Cardiac muscle cell (in vitro differentiated cells and primary cell): ENCODE measurements at regions not wholly inside any gene's neighbourhood (a gene's known extent, or its start where the extent isn't known, plus 50 kb on each side); places are given as distances from the start of the nearest gene placed in this dataset.

Experiments used
- DNase-seq, 2 donors: peaks; one replicate each; pipeline versions ENCODE4 v3.0.0 to v3.0.0-alpha.2; 2010 to 2017; ENCODE audit warnings: low read depth in 1 of 2, low spot score in 1 of 2
- H3K27ac ChIP-seq: fragments of 200-600 bp; sonication (generic); 2 replicates; pipeline ENCODE4 v1.5.1; 2016
- H3K27me3 ChIP-seq: fragments of 200-600 bp; sonication (generic); 2 replicates; pipeline ENCODE4 v1.6.0; 2016; ENCODE audit warnings: control low read depth
- H3K36me3 ChIP-seq: fragments of 200-600 bp; sonication (generic); 2 replicates; pipeline ENCODE4 v1.5.1; 2016; ENCODE audit warnings: control low read depth
- H3K4me1 ChIP-seq: fragments of 200-600 bp; sonication (generic); 2 replicates; pipeline ENCODE4 v1.8.1; 2017; ENCODE audit warnings: low read depth, mild to moderate bottlenecking, mixed run types
- H3K4me3 ChIP-seq: fragments of 200-600 bp; sonication (generic); 2 replicates; pipeline ENCODE4 v1.5.1; 2016; ENCODE audit warnings: mild to moderate bottlenecking
- H3K9me3 ChIP-seq: fragments of 200-600 bp; sonication (generic); 2 replicates; pipeline ENCODE4 v1.5.1; 2017; ENCODE audit warnings: low read depth, mild to moderate bottlenecking, control low read depth
- TF ChIP-seq, protein P1 (sequence below): IDR thresholded peaks from 2 replicates; pipeline ENCODE4 v1.5.1; 2012; ENCODE audit warnings: low read depth, mild to moderate bottlenecking, low read length

DNA sequence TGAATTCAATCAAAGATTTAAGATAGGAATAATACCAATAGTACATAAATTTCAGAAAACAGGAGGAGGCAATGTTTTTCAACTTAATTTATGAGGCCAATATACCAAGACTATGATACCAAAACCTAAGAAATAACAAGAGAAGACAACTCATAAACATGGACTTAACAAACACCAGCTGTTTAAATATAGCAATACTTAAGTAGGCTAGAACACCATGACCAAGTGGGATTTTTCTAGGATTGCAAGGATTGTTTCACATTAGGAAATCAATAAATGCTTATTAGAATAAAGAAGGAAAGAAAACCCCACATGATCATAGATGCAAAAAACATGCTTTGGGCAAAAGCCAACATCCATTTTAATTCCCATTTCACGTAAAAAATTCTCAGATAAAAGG, 355.1 kb downstream of the EPM2A start:
- Histone ChIP-seq H3K27me3 (no peaks in the 10 kb centered on the region), H3K36me3 (no peaks in the 10 kb centered on the region), H3K9me3 (no peaks in the 10 kb centered on the region), H3K4me3 (no peak overlapping the region), H3K4me1 (no peaks in the 10 kb centered on the region), H3K27ac (no peak overlapping the region)
- TF ChIP-seq, protein P1, sequence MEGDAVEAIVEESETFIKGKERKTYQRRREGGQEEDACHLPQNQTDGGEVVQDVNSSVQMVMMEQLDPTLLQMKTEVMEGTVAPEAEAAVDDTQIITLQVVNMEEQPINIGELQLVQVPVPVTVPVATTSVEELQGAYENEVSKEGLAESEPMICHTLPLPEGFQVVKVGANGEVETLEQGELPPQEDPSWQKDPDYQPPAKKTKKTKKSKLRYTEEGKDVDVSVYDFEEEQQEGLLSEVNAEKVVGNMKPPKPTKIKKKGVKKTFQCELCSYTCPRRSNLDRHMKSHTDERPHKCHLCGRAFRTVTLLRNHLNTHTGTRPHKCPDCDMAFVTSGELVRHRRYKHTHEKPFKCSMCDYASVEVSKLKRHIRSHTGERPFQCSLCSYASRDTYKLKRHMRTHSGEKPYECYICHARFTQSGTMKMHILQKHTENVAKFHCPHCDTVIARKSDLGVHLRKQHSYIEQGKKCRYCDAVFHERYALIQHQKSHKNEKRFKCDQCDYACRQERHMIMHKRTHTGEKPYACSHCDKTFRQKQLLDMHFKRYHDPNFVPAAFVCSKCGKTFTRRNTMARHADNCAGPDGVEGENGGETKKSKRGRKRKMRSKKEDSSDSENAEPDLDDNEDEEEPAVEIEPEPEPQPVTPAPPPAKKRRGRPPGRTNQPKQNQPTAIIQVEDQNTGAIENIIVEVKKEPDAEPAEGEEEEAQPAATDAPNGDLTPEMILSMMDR = no peak
- no peak for DNase-seq

- Histone ChIP-seq H3K4me1 (no peaks in the 10 kb centered on the region), H3K36me3 (no peaks in the 10 kb centered on the region), H3K9me3 (no peaks in the 10 kb centered on the region), H3K4me3 (no peak overlapping the region), H3K27me3 (no peaks in the 10 kb centered on the region), H3K27ac (no peak overlapping the region)
- no peak for DNase-seq
- TF ChIP-seq, protein P1 = no peak
Measured at GRCh38 chr6:145381941-145382340, 353.4 kb downstream of the EPM2A start.

GRCh38 chr6:145383428-145383827, 351.9 kb downstream of the EPM2A start:
- H3K4me1 ChIP-seq = no peaks in the 10 kb centered on the region
- no peaks in the 10 kb centered on the region for H3K27me3 ChIP-seq
- H3K9me3 ChIP-seq = no peaks in the 10 kb centered on the region
- H3K36me3 ChIP-seq = no peaks in the 10 kb centered on the region
- DNase-seq = no peak
- no peak overlapping the region for H3K27ac ChIP-seq
- TF ChIP-seq, protein P1 = no peak
- no peak overlapping the region for H3K4me3 ChIP-seq

GRCh38 chr6:145384503-145384902, 350.8 kb downstream of the EPM2A start:
- H3K9me3 ChIP-seq = no peaks in the 10 kb centered on the region
- TF ChIP-seq, protein P1 = no peak
- no peaks in the 10 kb centered on the region for H3K4me1 ChIP-seq
- no peaks in the 10 kb centered on the region for H3K27me3 ChIP-seq
- no peak overlapping the region for H3K4me3 ChIP-seq
- no peak for DNase-seq
- H3K27ac ChIP-seq = no peak overlapping the region
- H3K36me3 ChIP-seq = no peaks in the 10 kb centered on the region

DNA sequence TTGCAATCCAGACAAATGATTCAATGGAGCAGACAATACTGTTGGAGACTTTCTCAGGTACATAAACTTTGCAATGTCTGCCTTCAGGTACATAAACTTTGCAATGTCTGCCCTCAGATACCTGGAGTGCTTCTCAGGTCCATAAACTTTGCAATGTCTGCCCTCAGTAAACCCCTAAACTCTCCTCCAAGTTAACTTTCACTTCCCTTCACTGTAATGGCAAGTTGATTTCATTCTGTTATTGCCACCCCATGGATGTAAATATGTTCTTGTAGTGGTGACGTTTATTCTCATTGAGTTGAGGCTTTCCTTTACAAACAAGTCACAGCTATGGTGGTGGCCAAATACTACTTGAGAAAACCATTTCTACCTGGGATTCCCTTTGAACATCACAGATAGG, 338.8 kb downstream of the EPM2A start:
- Histone ChIP-seq H3K36me3 (no peaks in the 10 kb centered on the region), H3K27ac (no peak overlapping the region), H3K4me3 (no peak overlapping the region), H3K4me1 (no peaks in the 10 kb centered on the region), H3K27me3 (no peaks in the 10 kb centered on the region), H3K9me3 (no peaks in the 10 kb centered on the region)
- no peak for DNase-seq
- TF ChIP-seq, protein P1 = no peak

DNA sequence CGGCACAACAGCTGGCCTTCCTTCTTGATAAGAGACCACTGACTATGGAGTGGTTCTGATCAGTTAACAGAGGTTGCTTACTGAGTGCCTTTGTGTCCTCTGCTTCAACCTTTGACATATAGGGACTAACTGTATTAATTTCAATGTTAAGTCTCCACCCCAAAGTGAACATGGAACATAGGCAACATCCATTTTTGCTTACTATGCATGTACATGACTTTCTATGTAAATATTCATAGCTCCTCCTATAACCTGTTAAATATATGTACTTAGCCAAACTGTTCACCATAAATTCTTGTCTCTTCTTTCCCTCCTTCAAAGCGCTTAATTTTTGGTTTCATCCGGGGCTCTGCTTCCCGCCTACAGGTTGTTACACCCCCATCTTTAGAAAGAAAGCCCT, 334.8 kb downstream of the EPM2A start:
- TF ChIP-seq, protein P1 = no peak
- H3K4me1 ChIP-seq = no peaks in the 10 kb centered on the region
- H3K9me3 ChIP-seq = no peaks in the 10 kb centered on the region
- no peaks in the 10 kb centered on the region for H3K27me3 ChIP-seq
- H3K27ac ChIP-seq = no peak overlapping the region
- DNase-seq = no peak
- H3K36me3 ChIP-seq = no peaks in the 10 kb centered on the region
- H3K4me3 ChIP-seq = no peak overlapping the region
